GM23338 (cell line): ENCODE measurements at regions not wholly inside any gene's neighbourhood (a gene's known extent, or its start where the extent isn't known, plus 50 kb on each side); places are given as distances from the start of the nearest gene placed in this dataset.

Experiments
- EZH2 ChIP-seq: fragments of 200-600 bp; sonication (generic); IDR thresholded peaks from one replicate; pipeline ENCODE4 v1.8.0; 2017; ENCODE audit warnings: antibody characterized with exemption, mild to moderate bottlenecking, low read depth; ENCODE audit not compliant: unreplicated experiment
- TF ChIP-seq, protein P1 (sequence below), 2 experiments: fragments of 200-600 bp in 1 of 2; sonication (generic) in 1 of 2; conservative IDR thresholded peaks; 2 replicates each; pipeline versions ENCODE4 v1.5.1 to v1.6.1; 2016 to 2017; ENCODE audit warnings: antibody characterized with exemption in 2 of 2, low read depth in 2 of 2, mild to moderate bottlenecking in 2 of 2, moderate library complexity in 1 of 2
- TF ChIP-seq, protein P2 (sequence below): fragments of 250-450 bp; sonication (Bioruptor Pico); IDR thresholded peaks from 2 replicates; pipeline ENCODE4 v1.5.0; 2020; ENCODE audit warnings: mild to moderate bottlenecking, moderate library complexity

DNA sequence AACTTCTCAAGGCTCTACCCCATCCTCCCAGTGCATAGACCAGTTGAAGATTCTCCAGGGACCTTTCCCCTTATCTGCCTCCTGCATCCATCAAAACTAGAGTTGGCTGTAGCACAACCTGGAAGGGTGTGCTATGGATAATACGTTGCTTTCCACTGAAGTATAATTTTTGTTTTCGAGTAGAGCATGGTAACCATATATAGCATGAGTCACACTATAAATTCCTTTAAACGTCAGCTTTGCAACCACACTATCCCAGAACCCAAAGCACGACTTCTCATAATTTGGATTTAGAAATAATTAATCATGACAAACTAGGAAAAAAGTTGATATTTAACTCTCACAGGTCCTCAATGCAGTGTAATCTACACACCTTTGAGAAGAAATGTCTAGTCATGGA lies 138.3 kb upstream of the NBEA start:
- TF ChIP-seq, protein P1, sequence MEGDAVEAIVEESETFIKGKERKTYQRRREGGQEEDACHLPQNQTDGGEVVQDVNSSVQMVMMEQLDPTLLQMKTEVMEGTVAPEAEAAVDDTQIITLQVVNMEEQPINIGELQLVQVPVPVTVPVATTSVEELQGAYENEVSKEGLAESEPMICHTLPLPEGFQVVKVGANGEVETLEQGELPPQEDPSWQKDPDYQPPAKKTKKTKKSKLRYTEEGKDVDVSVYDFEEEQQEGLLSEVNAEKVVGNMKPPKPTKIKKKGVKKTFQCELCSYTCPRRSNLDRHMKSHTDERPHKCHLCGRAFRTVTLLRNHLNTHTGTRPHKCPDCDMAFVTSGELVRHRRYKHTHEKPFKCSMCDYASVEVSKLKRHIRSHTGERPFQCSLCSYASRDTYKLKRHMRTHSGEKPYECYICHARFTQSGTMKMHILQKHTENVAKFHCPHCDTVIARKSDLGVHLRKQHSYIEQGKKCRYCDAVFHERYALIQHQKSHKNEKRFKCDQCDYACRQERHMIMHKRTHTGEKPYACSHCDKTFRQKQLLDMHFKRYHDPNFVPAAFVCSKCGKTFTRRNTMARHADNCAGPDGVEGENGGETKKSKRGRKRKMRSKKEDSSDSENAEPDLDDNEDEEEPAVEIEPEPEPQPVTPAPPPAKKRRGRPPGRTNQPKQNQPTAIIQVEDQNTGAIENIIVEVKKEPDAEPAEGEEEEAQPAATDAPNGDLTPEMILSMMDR (conservative IDR thresholded peaks at IDR 0.05; ENCODE audit: low read depth in 2 of 2) = no peak
- TF ChIP-seq EZH2 = no peak
- TF ChIP-seq, protein P2, sequence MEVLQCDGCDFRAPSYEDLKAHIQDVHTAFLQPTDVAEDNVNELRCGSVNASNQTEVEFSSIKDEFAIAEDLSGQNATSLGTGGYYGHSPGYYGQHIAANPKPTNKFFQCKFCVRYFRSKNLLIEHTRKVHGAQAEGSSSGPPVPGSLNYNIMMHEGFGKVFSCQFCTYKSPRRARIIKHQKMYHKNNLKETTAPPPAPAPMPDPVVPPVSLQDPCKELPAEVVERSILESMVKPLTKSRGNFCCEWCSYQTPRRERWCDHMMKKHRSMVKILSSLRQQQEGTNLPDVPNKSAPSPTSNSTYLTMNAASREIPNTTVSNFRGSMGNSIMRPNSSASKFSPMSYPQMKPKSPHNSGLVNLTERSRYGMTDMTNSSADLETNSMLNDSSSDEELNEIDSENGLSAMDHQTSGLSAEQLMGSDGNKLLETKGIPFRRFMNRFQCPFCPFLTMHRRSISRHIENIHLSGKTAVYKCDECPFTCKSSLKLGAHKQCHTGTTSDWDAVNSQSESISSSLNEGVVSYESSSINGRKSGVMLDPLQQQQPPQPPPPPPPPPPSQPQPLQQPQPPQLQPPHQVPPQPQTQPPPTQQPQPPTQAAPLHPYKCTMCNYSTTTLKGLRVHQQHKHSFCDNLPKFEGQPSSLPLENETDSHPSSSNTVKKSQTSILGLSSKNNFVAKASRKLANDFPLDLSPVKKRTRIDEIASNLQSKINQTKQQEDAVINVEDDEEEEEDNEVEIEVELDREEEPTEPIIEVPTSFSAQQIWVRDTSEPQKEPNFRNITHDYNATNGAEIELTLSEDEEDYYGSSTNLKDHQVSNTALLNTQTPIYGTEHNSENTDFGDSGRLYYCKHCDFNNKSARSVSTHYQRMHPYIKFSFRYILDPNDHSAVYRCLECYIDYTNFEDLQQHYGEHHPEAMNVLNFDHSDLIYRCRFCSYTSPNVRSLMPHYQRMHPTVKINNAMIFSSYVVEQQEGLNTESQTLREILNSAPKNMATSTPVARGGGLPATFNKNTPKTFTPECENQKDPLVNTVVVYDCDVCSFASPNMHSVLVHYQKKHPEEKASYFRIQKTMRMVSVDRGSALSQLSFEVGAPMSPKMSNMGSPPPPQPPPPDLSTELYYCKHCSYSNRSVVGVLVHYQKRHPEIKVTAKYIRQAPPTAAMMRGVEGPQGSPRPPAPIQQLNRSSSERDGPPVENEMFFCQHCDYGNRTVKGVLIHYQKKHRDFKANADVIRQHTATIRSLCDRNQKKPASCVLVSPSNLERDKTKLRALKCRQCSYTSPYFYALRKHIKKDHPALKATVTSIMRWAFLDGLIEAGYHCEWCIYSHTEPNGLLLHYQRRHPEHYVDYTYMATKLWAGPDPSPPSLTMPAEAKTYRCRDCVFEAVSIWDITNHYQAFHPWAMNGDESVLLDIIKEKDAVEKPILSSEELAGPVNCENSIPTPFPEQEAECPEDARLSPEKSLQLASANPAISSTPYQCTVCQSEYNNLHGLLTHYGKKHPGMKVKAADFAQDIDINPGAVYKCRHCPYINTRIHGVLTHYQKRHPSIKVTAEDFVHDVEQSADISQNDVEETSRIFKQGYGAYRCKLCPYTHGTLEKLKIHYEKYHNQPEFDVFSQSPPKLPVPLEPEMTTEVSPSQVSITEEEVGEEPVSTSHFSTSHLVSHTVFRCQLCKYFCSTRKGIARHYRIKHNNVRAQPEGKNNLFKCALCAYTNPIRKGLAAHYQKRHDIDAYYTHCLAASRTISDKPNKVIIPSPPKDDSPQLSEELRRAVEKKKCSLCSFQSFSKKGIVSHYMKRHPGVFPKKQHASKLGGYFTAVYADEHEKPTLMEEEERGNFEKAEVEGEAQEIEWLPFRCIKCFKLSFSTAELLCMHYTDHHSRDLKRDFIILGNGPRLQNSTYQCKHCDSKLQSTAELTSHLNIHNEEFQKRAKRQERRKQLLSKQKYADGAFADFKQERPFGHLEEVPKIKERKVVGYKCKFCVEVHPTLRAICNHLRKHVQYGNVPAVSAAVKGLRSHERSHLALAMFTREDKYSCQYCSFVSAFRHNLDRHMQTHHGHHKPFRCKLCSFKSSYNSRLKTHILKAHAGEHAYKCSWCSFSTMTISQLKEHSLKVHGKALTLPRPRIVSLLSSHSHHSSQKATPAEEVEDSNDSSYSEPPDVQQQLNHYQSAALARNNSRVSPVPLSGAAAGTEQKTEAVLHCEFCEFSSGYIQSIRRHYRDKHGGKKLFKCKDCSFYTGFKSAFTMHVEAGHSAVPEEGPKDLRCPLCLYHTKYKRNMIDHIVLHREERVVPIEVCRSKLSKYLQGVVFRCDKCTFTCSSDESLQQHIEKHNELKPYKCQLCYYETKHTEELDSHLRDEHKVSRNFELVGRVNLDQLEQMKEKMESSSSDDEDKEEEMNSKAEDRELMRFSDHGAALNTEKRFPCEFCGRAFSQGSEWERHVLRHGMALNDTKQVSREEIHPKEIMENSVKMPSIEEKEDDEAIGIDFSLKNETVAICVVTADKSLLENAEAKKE (CRISPR knock-in tag) = no peak
